GM19043 (cell line): ENCODE measurements at regions not wholly inside any gene's neighbourhood (a gene's known extent, or its start where the extent isn't known, plus 50 kb on each side); places are given as distances from the start of the nearest gene placed in this dataset.
"Not testable (repeated sequence)": the region's sequence is repeated elsewhere in the genome, so short reads cannot be mapped to it uniquely, and the experiment has no call there.

ENCODE experiments used
- ATAC-seq: cut with Tn5 transposase; IDR thresholded peaks from one replicate; pipeline ENCODE4 v1.9.1; 2021; ENCODE audit warnings: low read depth; ENCODE audit not compliant: unreplicated experiment

DNA sequence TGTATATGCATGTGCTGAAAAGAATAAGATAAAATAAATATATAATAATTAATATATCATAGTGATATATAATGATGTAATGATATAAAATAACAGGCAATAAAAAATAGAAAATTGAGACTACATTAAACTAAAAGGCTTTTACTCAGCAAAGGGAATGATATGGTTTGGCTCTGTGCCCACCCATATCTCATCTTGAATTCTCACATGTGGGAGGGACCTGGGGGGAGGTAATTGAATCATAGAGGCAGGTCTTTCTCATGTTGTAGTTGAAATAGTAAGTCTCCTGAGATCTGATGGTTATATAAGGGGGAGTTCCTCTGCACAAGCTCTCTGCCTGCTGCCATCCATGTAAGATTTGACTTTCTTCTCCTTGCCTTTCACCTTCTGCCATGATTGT, 1550.9 kb upstream of the CDH6 start:
- no peak for ATAC-seq

DNA sequence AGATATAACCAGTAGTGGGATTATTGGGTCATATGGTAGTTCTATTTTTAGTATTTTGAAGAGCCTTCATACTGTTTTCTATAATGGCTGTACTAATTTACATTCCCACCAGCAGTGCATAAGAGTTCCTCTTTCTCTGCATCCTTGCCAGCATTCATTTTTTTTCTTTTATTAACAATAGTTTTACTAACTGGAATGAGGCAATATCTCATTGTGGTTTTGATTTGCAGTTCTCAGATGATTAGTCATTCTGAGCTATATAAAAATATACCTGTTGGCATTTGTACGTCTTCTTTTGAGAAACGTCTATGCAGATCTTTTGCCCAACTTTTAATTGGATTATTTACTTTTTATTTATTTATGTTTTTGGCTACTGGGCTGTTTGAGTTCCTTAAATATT, 1579.3 kb upstream of the CDH6 start:
- no peak for ATAC-seq

DNA sequence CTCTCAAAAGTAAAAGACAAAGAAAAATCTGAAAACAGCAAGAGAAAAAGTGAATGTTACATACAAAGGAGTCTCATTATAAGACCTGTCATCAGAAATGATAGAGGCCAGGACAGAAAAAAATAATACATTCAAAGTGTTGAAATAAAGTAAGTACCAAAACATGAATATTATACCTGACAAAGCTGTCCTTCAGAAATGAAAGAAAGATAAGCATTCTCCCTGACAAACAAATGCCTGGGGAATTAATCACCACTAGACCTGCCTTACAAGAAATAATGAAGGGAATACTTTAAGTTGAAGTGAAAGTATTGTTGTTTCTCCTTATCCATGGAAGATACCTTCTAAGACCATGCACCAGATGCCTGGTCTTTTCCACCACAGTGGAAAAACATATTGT, 1605.2 kb upstream of the CDH6 start:
- ATAC-seq, result no peak

DNA sequence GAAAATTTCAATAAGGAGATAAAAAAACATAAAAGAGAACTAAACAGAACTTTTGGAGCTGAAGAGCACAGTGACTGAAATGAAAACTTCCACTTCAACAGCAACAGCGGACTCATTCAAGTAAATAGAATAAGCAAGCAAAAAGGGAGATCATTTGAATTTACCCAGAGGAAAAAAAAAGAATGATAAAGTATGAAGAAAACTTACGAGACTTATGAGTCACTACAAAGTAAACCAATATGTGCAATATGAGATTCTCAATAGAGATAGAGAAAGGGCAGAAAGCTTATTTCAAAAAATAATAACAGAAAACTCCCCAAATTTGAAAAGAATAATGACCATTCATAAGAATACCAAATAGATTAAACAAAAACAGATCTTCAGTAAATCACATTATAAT, 1605.7 kb upstream of the CDH6 start:
- no peak for ATAC-seq

DNA sequence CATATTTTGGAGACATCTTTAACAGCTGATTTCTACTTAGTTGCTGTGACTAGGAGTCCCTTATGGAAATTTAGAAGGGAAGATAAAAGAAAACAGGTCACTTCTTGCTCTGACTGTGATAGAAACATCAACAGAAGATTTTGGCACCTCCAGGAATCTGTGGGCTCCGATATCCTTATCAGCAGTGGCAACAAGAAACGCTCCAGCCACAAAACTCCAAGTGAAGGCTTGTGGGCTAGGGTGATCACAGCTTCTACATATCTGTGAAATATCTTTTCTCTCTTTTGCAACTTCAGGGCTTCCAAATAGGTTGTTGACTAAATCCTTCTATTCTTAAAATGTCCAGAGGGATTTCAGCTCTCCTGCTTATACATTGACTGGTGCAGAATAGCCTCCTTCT, 1625.5 kb upstream of the CDH6 start:
- ATAC-seq, result no peak

DNA sequence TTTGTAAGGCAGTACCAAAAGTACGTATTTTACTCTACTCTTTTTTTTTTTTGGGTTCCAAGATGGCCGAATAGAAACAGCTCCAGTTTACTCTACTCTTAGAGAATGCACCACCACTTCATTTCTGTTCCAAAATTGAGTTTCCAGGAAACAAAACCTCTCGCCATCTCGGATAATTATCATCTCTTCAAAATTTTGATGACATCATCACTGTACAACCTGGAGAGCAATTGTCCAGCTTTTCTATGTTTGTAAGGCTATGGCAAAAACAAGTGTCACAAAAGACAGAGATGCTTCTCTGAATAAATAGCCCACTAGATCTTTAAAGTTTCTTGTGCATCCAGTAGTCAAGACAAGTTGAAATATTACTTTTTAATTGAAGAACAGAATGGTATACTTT, 1631.9 kb upstream of the CDH6 start:
- no peak for ATAC-seq

DNA sequence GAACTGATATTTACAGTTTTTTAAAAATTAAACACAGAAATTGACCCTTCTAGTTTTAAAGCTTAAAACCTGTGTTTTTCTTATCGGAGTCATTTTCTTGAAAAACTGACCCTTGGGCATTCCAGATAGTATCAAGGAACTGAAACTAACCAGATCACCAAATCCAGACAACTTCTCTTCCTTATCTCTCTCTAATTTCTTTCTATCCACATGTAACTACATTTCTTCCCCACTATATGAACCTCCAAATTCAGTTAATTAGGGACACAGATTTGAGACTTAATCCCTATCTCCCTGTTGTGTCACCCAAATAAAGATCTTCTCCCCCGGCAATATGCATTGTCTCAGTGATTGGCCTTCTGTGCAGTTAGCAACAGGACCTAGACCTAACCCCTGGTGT, 1643.0 kb upstream of the CDH6 start:
- no peak for ATAC-seq

DNA sequence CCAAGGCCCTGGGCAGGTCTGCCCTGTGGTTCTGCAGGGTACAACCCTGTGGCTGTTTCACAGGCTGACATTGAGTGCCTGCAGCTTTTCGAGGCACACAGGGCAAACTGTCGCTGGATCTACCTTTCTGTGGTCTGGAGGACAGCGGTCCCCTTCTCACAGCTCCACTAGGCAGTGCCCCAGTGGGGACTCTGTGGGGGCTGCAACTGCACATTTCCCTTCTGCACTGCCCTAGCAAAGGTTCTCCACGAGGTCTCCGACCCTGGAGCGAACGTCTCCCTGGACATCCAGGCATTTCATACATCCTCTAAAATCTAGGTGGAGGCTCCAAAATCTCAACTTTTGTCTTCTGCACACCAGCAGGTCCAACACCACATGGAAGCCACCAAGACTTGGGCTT, 1645.2 kb upstream of the CDH6 start:
- ATAC-seq, result no peak

DNA sequence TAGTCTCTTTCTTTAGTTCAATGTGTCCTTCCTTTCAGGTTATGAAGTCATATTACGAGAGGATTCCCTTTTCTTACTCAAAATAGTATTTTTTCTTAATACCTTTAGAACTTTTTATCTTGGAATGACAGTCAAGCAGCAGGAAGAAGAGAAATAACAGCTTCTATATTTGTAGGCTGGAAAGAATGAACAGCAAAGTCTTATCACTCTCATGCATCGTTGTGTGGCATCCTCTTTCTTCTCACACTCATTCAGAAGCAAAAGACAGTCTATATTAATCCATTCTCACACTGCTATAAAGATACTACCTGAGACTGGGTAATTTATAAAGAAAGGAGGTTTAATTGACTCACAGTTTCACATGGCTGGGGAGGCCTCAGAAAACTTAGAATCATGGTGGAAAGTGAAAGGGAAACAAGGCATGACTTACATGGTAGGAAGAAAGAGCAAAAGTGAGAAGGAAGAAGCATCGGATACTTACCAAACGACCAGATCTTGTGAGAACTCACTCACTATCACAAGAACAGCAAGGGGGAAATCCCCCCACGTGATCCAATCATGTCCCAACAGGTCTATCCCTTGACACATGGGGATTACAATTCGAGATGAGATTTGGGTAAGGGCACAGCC, 1646.1 kb upstream of the CDH6 start:
- ATAC-seq, result no peak

DNA sequence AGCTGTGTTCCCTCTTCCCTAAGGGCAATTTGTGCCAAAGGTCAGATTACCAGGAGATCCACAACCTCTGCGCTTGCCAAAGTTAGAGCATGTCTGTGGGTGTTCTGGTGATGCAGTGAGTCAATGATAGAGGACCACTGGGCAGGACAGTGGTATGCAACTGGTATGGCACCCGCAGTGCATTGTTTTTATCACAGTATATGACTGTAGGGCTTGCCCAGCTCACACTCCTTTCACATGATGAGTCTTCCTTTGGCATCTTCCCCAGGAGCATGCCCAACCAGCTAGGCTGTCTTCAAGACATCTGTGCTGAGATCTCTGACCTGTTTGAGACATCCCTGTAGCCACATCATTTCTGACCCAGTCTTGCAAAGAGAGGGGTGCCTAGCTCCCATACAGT, 1650.0 kb upstream of the CDH6 start:
- ATAC-seq, result no peak

DNA sequence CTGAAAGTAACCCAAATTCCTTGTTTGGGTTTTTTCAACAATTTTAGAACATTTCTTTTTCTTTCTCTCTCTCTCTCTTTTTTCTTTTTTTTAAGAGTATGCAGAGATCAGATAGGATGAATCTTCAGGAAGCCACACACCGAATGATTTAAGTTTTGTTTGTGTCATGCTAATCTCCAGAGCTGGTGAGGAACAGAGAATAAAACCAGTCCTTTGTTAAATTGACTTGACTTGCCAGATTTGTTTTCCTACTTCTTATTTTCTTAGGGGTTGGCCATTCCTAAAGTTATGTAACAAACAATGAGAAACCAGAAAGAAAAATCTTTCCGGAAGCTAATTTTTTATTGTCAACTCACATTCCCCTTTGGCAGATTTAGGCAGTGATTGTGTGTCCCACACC, 1669.3 kb upstream of the CDH6 start:
- ATAC-seq, result no peak

DNA sequence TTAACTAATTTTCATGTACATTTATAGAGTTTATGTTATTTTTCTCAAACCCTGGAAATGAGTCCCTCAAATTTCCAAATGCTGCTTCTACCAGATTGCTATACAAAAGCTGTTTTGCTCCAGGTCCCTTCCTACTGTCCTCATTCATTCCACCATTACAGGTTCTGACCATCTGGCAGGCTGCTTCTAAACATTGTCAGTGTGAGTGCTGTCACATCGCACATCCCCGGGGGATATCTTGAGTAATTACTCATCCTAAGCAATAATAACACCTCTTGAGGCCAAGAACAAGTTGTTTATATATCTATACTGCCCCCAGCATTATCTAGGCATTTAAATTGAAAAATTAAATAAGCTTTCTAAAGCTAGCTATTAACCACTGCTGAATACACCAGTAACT, 1675.3 kb upstream of the CDH6 start:
- no peak for ATAC-seq

DNA sequence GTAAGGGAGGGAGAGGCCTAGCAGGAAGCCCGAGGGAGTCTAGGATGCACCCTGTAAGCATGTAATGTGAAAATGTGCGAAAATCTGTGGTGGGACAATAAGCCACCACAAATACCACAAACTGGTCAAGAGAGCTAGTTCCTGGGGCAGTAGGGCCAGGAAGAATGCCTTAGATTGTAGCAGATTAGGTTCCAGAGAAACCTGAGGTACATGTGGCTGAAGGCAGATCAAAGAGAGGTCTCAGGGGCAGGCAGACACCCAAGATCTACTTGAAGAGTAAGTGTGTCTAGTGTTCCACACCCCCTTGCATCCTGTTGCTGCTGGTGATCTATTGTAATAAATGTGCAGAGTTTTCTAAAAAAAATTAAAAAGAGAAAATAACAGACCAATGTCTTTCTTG, 1677.3 kb upstream of the CDH6 start:
- ATAC-seq, result no peak

DNA sequence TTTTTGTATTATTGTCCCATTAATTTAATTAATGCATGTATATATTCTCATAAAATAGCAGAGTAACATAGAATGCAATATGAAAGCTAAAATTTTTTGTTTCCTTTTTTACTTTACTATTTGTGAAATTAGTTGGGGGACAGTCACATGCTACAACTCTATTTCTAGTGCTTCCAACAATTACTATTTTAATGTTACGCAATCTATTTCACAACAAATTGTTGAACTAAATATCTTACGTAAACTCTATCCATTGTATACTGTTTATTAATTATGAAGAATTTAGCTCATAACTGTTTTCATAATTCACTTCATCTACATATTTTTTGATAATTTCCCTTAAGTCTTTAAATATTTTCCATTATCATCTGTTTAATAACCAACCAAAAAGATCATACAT, 1685.4 kb upstream of the CDH6 start:
- ATAC-seq, result no peak

DNA sequence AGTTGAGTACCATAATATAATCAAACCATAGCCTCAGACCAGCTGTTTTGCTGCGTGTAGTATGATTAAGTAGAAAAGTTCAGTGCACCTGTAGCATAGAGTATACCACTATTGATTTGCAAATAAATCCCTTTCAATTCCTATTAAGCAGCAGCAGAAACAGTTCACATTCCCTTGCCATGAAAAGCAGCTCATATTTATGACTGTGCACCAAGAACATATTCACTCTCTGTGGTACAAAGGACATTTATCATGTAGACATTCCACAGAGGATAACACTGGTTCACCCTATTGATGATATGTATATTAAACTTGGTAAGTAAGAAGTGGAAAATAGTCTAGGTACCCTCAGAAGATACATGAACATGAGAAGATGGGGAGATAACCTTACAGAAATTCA, 1689.1 kb upstream of the CDH6 start:
- ATAC-seq, result no peak

DNA sequence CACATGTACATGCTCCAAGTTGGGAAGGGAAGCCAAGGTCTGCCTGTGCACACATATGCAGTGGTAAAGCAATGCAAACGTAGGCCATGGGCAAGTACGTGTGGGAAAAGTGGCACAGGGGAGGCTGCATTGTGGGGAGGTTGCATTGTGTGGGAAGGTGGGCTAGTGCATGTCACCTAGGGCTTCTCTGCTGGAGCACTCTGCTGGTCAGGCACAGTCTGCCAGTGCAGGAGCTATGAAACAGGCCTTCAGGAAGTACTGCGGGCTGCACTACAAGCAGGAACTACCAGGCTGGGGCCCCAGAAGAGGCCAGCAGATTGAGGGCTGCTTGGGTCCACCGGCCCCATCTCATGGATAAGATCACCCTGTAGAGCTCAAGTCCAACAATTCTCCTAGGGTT, 1694.6 kb upstream of the CDH6 start:
- ATAC-seq, result no peak

DNA sequence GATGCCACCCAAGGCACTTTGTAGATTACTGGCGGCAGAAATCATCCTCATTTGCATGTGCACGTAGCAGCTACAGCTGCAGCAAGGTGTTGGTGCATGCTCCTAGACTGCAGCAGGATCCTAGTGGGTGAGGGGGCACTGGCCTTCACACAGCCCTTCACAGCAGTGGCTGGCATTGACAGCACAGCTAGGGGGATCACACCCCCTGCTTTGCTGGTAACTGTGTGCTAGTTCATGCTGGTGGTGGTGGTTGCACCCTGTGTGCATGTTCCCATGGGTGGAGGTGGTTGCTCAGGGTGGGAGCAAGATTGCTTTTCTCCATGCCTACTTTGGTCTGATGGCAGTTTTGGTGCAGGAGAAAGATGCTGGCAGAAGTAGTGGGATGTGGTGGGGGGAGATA, 1695.1 kb upstream of the CDH6 start:
- ATAC-seq, result no peak

DNA sequence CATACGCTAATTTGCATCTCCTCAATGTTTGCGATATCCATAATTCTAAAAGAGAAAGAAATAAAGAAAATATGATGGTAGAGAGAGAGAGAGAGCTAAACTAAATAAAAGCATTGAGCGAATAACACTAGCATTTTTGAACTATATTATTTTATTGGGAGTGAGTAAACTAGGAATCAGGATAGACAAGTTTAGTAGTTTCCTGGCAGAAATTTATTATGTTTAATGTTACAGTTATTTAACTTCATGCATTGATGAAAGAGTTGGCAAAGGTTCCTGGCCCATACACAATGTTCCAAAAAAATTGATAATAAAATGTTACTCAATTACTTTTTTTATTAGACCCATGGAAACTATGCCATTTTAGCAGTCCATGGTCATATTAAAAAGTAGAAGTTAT, 1708.2 kb upstream of the CDH6 start:
- no peak for ATAC-seq

DNA sequence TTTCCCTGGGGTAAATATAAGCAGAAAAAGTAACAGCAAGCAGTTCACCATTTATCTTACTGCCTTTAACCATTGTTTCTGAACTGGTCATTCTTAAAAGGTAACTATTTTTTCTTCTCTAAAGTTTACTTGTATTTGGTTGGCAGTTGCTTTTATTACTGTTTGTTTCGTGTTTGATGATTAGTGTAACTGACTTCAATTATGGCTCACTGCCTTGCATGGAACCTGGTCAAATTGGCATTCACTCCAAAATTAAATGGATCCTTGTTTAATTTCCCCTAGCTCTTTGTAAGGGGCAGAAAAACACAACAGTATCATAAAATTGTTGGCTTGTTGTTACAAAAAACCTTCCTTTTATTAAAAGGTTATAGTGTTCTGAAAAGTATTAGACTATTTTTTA, 1723.9 kb upstream of the CDH6 start:
- ATAC-seq, result no peak

DNA sequence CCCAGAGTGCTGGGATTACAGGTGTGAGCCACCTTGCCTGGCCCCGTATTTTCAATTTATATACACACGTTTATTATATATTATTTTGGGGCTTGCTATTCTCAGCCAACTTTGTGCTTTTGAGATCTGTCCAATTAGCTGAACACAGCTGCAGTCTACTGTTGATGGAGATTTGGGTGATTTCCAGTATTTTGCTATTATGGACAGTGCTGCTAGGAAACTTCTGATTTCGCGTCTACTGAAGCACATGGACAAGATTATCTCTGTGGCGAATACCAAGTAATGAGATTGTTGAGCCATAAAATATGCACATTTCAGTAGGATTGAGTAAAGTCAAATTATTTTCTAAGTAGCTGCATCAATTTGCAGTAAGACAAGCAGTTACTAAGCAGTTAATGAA, 1731.2 kb upstream of the CDH6 start:
- ATAC-seq, result no peak

DNA sequence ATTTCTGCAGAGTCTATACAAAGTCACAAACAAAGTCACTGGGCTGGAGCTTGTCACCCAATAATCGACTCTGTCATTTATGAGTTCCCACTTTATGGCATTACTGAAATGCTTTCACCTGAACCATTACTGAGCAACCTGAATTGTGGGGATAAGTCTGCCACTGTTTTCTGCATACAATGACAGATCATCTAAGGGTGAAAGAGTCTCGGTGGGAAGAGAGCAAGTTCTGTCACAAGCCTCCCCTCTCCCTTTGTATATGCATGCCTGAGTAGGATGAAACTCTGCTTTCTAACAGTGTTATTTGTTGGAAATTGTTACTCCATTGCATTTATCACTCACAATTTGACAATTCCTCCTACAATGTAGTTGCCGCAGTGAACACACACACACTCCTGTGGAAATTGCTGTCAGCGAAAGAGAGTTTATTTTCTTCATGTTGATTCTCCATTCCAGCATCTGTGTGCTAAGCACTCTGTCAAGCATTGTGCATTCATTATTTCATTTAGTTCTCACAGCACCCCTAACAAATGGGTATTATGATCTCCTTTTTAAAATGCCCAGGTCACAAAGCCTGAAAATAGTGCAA, 1732.4 kb upstream of the CDH6 start:
- ATAC-seq, result no peak

DNA sequence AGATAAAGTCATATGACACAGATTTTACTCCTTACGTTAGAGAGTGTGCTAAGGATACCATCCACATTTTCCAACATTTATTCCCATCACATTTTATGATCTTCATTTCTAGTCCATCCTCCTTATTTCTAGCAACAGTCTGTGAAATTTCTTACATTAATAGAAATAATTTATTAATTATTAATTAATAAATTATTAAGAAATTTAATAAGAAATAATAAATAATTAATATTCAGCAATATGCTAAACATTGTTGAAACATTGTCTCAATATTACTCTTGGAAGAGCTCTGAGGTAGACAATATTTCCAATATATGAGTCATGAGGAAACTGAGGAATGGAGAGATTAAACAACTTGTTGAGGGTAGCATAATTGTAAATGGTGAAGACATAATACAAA, 1742.5 kb upstream of the CDH6 start:
- ATAC-seq, result not testable (repeated sequence)

DNA sequence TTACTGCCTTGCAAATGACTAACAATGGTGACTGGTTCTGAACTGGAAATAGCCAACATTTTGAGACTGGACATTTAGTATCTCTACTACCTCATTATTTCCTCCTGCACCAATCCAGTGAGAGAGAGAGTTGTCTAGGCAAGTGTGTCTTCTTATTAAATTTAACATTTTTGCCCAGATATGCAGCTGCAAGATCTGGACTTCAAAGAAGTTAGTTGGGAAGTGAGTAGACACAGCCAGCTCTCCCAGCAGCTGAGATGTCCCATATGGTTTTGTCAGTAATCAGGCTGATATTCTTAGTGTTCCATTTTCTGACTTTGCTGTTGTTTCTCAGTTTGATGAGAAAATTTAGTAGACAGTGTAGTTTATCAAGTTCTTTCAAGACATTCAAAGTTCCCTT, 1778.8 kb upstream of the CDH6 start:
- ATAC-seq, result no peak
